ENCODE measurements at regions not wholly inside any gene's neighbourhood (a gene's known extent, or its start where the extent isn't known, plus 50 kb on each side); places are given as distances from the start of the nearest gene placed in this dataset.

DNA sequence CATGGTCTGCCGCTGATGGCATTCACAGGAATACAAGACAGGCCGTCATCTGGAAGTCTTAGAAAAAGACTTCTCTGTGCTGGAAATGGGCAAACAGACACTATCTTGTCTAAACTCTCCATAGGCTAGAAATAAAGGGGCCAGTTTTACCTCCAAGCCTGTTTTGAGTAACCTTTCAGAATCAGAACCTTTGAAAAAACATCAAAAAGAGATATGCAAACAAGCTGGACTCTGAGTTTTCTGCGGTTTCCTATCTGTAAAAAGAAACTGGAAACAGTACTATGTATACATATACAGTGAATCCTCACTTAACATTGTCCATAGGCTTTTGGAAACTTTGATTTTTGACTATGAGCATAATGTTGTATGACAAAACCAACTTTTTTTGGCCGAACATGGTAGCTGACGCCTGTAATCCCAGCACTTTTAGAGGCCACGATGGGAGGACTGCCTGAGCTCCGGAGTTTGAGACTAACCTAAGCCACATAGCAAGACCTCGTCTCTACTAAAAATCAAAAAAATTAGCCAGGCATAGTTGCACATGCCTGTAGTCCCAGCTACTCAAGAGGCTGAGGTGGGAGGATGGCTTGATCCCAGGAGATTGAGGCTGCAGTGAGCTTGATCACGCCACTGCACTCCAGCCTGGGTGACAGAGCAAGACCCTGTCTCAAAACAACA lies 92.9 kb upstream of the MAX start:
- no TSS peak for BruUV-seq (replicated peaks)
- in situ Hi-C loops (cut with HindIII; ENCODE audit: low pct_unique_long_range_greater_than_20kb, low sequenced_read_pairs) (no loop called here), intact Hi-C loops (cut with micrococcal nuclease; ENCODE audit: unreplicated experiment) (no loop called here)
- H3K4me3 ChIP-seq (ENCODE audit: low read depth in 2 of 2, low read length in 2 of 2), result no peak overlapping the region
- H3K27me3 ChIP-seq (ENCODE audit: control insufficient read depth, insufficient read depth, low read length), result no peaks in the 10 kb centered on the region
- H3K36me3 ChIP-seq (ENCODE audit: control insufficient read depth, insufficient read depth, low read length), result no peaks in the 10 kb centered on the region
- no peaks in the 10 kb centered on the region for H3K4me1 ChIP-seq (ENCODE audit: control insufficient read depth, insufficient read depth, low read length)
- H3K9me3 ChIP-seq (ENCODE audit: control insufficient read depth, insufficient read depth, low read depth, low read length), result no peaks in the 10 kb centered on the region
- no peak overlapping the region for H3K27ac ChIP-seq (ENCODE audit: low read length)
- DNase-seq (ENCODE audit: low read depth, low spot score) (no peak), ATAC-seq (no peak)
- ChIA-PET POLR2A (no interaction called here), CTCF (no interaction called here)
- TF ChIP-seq, protein P1, sequence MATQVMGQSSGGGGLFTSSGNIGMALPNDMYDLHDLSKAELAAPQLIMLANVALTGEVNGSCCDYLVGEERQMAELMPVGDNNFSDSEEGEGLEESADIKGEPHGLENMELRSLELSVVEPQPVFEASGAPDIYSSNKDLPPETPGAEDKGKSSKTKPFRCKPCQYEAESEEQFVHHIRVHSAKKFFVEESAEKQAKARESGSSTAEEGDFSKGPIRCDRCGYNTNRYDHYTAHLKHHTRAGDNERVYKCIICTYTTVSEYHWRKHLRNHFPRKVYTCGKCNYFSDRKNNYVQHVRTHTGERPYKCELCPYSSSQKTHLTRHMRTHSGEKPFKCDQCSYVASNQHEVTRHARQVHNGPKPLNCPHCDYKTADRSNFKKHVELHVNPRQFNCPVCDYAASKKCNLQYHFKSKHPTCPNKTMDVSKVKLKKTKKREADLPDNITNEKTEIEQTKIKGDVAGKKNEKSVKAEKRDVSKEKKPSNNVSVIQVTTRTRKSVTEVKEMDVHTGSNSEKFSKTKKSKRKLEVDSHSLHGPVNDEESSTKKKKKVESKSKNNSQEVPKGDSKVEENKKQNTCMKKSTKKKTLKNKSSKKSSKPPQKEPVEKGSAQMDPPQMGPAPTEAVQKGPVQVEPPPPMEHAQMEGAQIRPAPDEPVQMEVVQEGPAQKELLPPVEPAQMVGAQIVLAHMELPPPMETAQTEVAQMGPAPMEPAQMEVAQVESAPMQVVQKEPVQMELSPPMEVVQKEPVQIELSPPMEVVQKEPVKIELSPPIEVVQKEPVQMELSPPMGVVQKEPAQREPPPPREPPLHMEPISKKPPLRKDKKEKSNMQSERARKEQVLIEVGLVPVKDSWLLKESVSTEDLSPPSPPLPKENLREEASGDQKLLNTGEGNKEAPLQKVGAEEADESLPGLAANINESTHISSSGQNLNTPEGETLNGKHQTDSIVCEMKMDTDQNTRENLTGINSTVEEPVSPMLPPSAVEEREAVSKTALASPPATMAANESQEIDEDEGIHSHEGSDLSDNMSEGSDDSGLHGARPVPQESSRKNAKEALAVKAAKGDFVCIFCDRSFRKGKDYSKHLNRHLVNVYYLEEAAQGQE (IDR thresholded peaks at IDR 0.05; ENCODE audit: insufficient read depth in 1 of 2, low read depth in 2 of 2, low read length in 1 of 2), result no peak
- TF ChIP-seq, protein P2, sequence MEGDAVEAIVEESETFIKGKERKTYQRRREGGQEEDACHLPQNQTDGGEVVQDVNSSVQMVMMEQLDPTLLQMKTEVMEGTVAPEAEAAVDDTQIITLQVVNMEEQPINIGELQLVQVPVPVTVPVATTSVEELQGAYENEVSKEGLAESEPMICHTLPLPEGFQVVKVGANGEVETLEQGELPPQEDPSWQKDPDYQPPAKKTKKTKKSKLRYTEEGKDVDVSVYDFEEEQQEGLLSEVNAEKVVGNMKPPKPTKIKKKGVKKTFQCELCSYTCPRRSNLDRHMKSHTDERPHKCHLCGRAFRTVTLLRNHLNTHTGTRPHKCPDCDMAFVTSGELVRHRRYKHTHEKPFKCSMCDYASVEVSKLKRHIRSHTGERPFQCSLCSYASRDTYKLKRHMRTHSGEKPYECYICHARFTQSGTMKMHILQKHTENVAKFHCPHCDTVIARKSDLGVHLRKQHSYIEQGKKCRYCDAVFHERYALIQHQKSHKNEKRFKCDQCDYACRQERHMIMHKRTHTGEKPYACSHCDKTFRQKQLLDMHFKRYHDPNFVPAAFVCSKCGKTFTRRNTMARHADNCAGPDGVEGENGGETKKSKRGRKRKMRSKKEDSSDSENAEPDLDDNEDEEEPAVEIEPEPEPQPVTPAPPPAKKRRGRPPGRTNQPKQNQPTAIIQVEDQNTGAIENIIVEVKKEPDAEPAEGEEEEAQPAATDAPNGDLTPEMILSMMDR (IDR thresholded peaks at IDR 0.05), result no peak

- POLR2A ChIA-PET, result no interaction called here
- CTCF ChIA-PET, result interaction anchor here (0.6 kb wide), 1 partner anchor 158 kb away, joined by 5 read pairs; no protein-coding TSS in a partner anchor
- DNase-seq (ENCODE audit: low read depth, low spot score), result no peak
- in situ Hi-C loops (cut with HindIII; ENCODE audit: low pct_unique_long_range_greater_than_20kb, low sequenced_read_pairs), result no loop called here
- Histone ChIP-seq H3K9me3 (ENCODE audit: control insufficient read depth, insufficient read depth, low read depth, low read length) (no peaks in the 10 kb centered on the region), H3K36me3 (ENCODE audit: control insufficient read depth, insufficient read depth, low read length) (no peaks in the 10 kb centered on the region), H3K27me3 (ENCODE audit: control insufficient read depth, insufficient read depth, low read length) (no peaks in the 10 kb centered on the region), H3K4me3 (ENCODE audit: low read depth in 2 of 2, low read length in 2 of 2) (no peak overlapping the region), H3K4me1 (ENCODE audit: control insufficient read depth, insufficient read depth, low read length) (no peaks in the 10 kb centered on the region), H3K27ac (ENCODE audit: low read length) (no peak overlapping the region)
- no TSS peak for BruUV-seq (replicated peaks)
- intact Hi-C loops (cut with micrococcal nuclease; ENCODE audit: unreplicated experiment), result no loop called here
- TF ChIP-seq POLR2AphosphoS5 (IDR thresholded peaks at IDR 0.05; ENCODE audit: low read depth, low read length) (no peak), TCF7L2 (IDR thresholded peaks at IDR 0.05; ENCODE audit: low read depth, low read length) (no peak), SIN3A (IDR thresholded peaks at IDR 0.05; ENCODE audit: borderline replicate concordance, insufficient read depth, low read depth, low read length) (no peak)
- TF ChIP-seq, protein P2 (IDR thresholded peaks at IDR 0.05), result no peak
- ATAC-seq, result no peak
Observed at GRCh38 chr14:65198346-65198745, 96.0 kb upstream of the MAX start.

All from Panc1 (cell line).